Head of caudate nucleus (tissue), 42 donors: ENCODE measurements at regions not wholly inside any gene's neighbourhood (a gene's known extent, or its start where the extent isn't known, plus 50 kb on each side); places are given as distances from the start of the nearest gene placed in this dataset.
"Not testable (repeated sequence)": the region's sequence is repeated elsewhere in the genome, so short reads cannot be mapped to it uniquely, and the experiment has no call there.

Experiments
- DNase-seq, 42 donors: peaks; one replicate each; pipeline versions ENCODE4 v3.0.0 to v3.0.0-alpha.2; 2020 to 2021; ENCODE audit warnings: mixed read lengths in 7 of 42
- intact Hi-C: fragments of 100-400 bp; cut with DNase I; formaldehyde crosslinking; loops from one replicate; pipeline ENCODE4 v1.15.0; 2022

- no peak for DNase-seq
- intact Hi-C loops: no loop called here
These were observed 650.0 kb upstream of the STXBP6 start for GRCh38 chr14:25699981-25700380.

GRCh38 chr14:25698111-25698510 is 648.2 kb upstream of the STXBP6 start:
- intact Hi-C loops: no loop called here
- no peak for DNase-seq

- intact Hi-C loops: no loop called here
- DNase-seq: peak in 19 of 42 donors; percentile 2 to 60 (median 25)
These were observed 646.2 kb upstream of the STXBP6 start for GRCh38 chr14:25696176-25696575.

GRCh38 chr14:25685004-25685403 is 635.1 kb upstream of the STXBP6 start:
- intact Hi-C loops: no loop called here
- DNase-seq: no peak

GRCh38 chr14:25680934-25681333 is 631.0 kb upstream of the STXBP6 start:
- DNase-seq: no peak
- intact Hi-C loops: no loop called here

- intact Hi-C loops, DNase-seq: not testable (repeated sequence)
These were observed 630.6 kb upstream of the STXBP6 start for GRCh38 chr14:25680511-25680910.

GRCh38 chr14:25677111-25677510 is 627.2 kb upstream of the STXBP6 start:
- DNase-seq: no peak
- intact Hi-C loops: no loop called here

- intact Hi-C loops: no loop called here
These were observed 617.4 kb upstream of the STXBP6 start for GRCh38 chr14:25667387-25667786.

GRCh38 chr14:25666877-25667276 is 616.9 kb upstream of the STXBP6 start:
- no peak for DNase-seq
- intact Hi-C loops: no loop called here

More at GRCh38 chr14:25667387-25667786, 617.4 kb upstream of the STXBP6 start:
- no peak for DNase-seq

- DNase-seq: no peak
- intact Hi-C loops: no loop called here
These were observed 609.0 kb upstream of the STXBP6 start for GRCh38 chr14:25658988-25659387.

GRCh38 chr14:25630447-25630846 is 580.5 kb upstream of the STXBP6 start:
- DNase-seq: no peak
- intact Hi-C loops: no loop called here

- intact Hi-C loops: no loop called here
- no peak for DNase-seq
These were observed 579.0 kb upstream of the STXBP6 start for GRCh38 chr14:25628978-25629377.

- intact Hi-C loops: no loop called here
- no peak for DNase-seq
These were observed 578.4 kb upstream of the STXBP6 start for GRCh38 chr14:25628390-25628789.

GRCh38 chr14:25626986-25627385 is 577.0 kb upstream of the STXBP6 start:
- DNase-seq: no peak
- intact Hi-C loops: no loop called here

GRCh38 chr14:25622763-25623162 is 572.8 kb upstream of the STXBP6 start:
- no peak for DNase-seq
- intact Hi-C loops: no loop called here

GRCh38 chr14:25620515-25620914 is 570.6 kb upstream of the STXBP6 start:
- intact Hi-C loops: no loop called here
- no peak for DNase-seq

GRCh38 chr14:25615174-25615573 is 565.2 kb upstream of the STXBP6 start:
- intact Hi-C loops: no loop called here

GRCh38 chr14:25607192-25607591 is 557.2 kb upstream of the STXBP6 start:
- intact Hi-C loops: no loop called here
- peak in 1 of 42 donors; percentile 9 for DNase-seq

More at GRCh38 chr14:25615174-25615573, 565.2 kb upstream of the STXBP6 start:
- DNase-seq: no peak

- intact Hi-C loops: no loop called here
These were observed 552.2 kb upstream of the STXBP6 start for GRCh38 chr14:25602106-25602505.

GRCh38 chr14:25588751-25589150 is 538.8 kb upstream of the STXBP6 start:
- intact Hi-C loops: no loop called here
- DNase-seq: no peak

More at GRCh38 chr14:25602106-25602505, 552.2 kb upstream of the STXBP6 start:
- no peak for DNase-seq

GRCh38 chr14:25574628-25575325 is 524.8 kb upstream of the STXBP6 start:
- DNase-seq: no peak
- intact Hi-C loops: no loop called here
